H1 (cell line): ENCODE measurements at regions not wholly inside any gene's neighbourhood (a gene's known extent, or its start where the extent isn't known, plus 50 kb on each side); places are given as distances from the start of the nearest gene placed in this dataset.
"Not testable (repeated sequence)": the region's sequence is repeated elsewhere in the genome, so short reads cannot be mapped to it uniquely, and the experiment has no call there.

Source experiments
- CTCF ChIA-PET: fragments of 300-600 bp; sonication (Branson Sonifier 250); formaldehyde crosslinking; loops from one replicate; lab custom pipeline; 2021; ENCODE audit not compliant: partially characterized antibody; lab: Charles Lee
- POLR2A ChIA-PET: fragments of 300-600 bp; sonication (Branson Sonifier 250); formaldehyde crosslinking; loops from one replicate; lab custom pipeline; 2021; ENCODE audit warnings: inconsistent platforms; ENCODE audit not compliant: partially characterized antibody; lab: Charles Lee
- DNase-seq, 2 experiments: peaks; one replicate each; pipeline versions ENCODE4 v3.0.0 to v3.0.0-alpha.2; 2010 to 2022; ENCODE audit warnings: low spot score in 2 of 2, low read depth in 1 of 2, mixed read lengths in 1 of 2
- FAIRE-seq: peaks from 2 replicates; lab custom pipeline; 2011; peaks lifted over from hg19 to GRCh38; lab: Jason Lieb, UNC
- H2AFZ ChIP-seq: 2 replicates; pipeline ENCODE4 v1.8.1; 2012; ENCODE audit warnings: low read length, inconsistent platforms
- H2AK5ac ChIP-seq: 2 replicates; pipeline ENCODE4 v1.6.1; 2013; ENCODE audit warnings: low read depth, low read length
- H2BK120ac ChIP-seq: replicated peaks from 2 replicates; pipeline ENCODE3; 2013; ENCODE audit warnings: low read depth, low read length, inconsistent platforms
- H2BK12ac ChIP-seq: 2 replicates; pipeline ENCODE4 v1.6.1; 2013; ENCODE audit warnings: low read depth, low read length
- H2BK15ac ChIP-seq: 2 replicates; pipeline ENCODE4 v1.6.1; 2013; ENCODE audit warnings: low read length
- H2BK20ac ChIP-seq: 2 replicates; pipeline ENCODE4 v1.6.1; 2013; ENCODE audit warnings: low read length
- H2BK5ac ChIP-seq: 2 replicates; pipeline ENCODE4 v1.6.1; 2013; ENCODE audit warnings: low read depth, low read length
- H3K14ac ChIP-seq: 2 replicates; pipeline ENCODE4 v1.6.1; 2013; ENCODE audit warnings: inconsistent platforms; ENCODE audit not compliant: insufficient read length
- H3K18ac ChIP-seq: 2 replicates; pipeline ENCODE4 v1.6.1; 2013; ENCODE audit warnings: low read length; ENCODE audit errors: extremely low read depth
- H3K23ac ChIP-seq: 2 replicates; pipeline ENCODE4 v1.6.1; 2013; ENCODE audit warnings: inconsistent platforms; ENCODE audit not compliant: insufficient read length
- H3K23me2 ChIP-seq: 2 replicates; pipeline ENCODE4 v1.6.1; 2013; ENCODE audit warnings: low read depth, low read length
- H3K27ac ChIP-seq: 2 replicates; pipeline ENCODE4 v1.6.1; 2011; ENCODE audit warnings: low read depth, low read length, inconsistent platforms
- H3K27me3 ChIP-seq, 4 experiments: replicated peaks in 1 of 4; 1 replicate in 1 of 4; 2 replicates in 3 of 4; pipeline versions ENCODE4 v1.6.1 to v1.8.1; 2011 to 2013; ENCODE audit warnings: low read length in 3 of 4, mild to moderate bottlenecking in 3 of 4, inconsistent platforms in 2 of 4, mixed read lengths in 2 of 4, moderate library complexity in 1 of 4; ENCODE audit not compliant: control insufficient read depth in 3 of 4, insufficient read depth in 3 of 4; ENCODE audit errors: extremely low read depth in 1 of 4
- H3K36me3 ChIP-seq, 4 experiments: 2 replicates each; pipeline versions ENCODE4 v1.6.1 to v1.8.1; 2011 to 2013; ENCODE audit warnings: mild to moderate bottlenecking in 4 of 4, low read length in 3 of 4, moderate library complexity in 2 of 4, control low read depth in 1 of 4, inconsistent platforms in 1 of 4; ENCODE audit not compliant: insufficient read depth in 4 of 4, control insufficient read depth in 2 of 4
- H3K4ac ChIP-seq: replicated peaks from 2 replicates; pipeline ENCODE3; 2013; ENCODE audit warnings: low read length, low read depth, mixed read lengths, inconsistent platforms; ENCODE audit not compliant: insufficient read length
- H3K4me1 ChIP-seq, 4 experiments: replicated peaks in 1 of 4; 1 replicate in 1 of 4; 2 replicates in 3 of 4; pipeline versions ENCODE4 v1.6.1 to v1.8.1; 2011 to 2013; ENCODE audit warnings: low read length in 3 of 4, inconsistent platforms in 2 of 4, mixed read lengths in 1 of 4; ENCODE audit not compliant: insufficient read depth in 4 of 4, control insufficient read depth in 3 of 4
- H3K4me2 ChIP-seq, 2 experiments: 2 replicates each; pipeline versions ENCODE4 v1.6.1 to v1.8.1; 2011 to 2013; ENCODE audit warnings: low read depth in 2 of 2, low read length in 2 of 2, control low read depth in 1 of 2, inconsistent platforms in 1 of 2, mild to moderate bottlenecking in 1 of 2; ENCODE audit not compliant: insufficient read depth in 1 of 2
- H3K4me3 ChIP-seq, 4 experiments: fragments of 200-600, 300-600 bp in 1 of 4; sonication (generic), shearing (Covaris generic), sonication (Bioruptor Twin) in 1 of 4; 2 replicates each; pipeline versions ENCODE4 v1.5.1 to v1.8.1; 2011 to 2016; ENCODE audit warnings: low read length in 4 of 4, low read depth in 3 of 4, control low read depth in 2 of 4, inconsistent platforms in 2 of 4, mild to moderate bottlenecking in 2 of 4, mixed read lengths in 1 of 4, moderate library complexity in 1 of 4; ENCODE audit not compliant: insufficient read depth in 2 of 4; ENCODE audit errors: extremely low read depth in 1 of 4
- H3K56ac ChIP-seq: replicated peaks from 2 replicates; pipeline ENCODE3; 2013; ENCODE audit warnings: low read depth, mild to moderate bottlenecking, mixed read lengths, low read length, inconsistent platforms; ENCODE audit not compliant: insufficient read length
- H3K79me1 ChIP-seq: 2 replicates; pipeline ENCODE4 v1.6.1; 2013; ENCODE audit warnings: low read depth, low read length, control low read depth
- H3K79me2 ChIP-seq, 2 experiments: 2 replicates each; pipeline versions ENCODE4 v1.6.1 to v1.8.1; 2012 to 2013; ENCODE audit warnings: low read length in 2 of 2, mild to moderate bottlenecking in 2 of 2, inconsistent platforms in 1 of 2; ENCODE audit not compliant: insufficient read depth in 2 of 2, control insufficient read depth in 1 of 2
- H3K9ac ChIP-seq, 4 experiments: replicated peaks in 1 of 4; 1 replicate in 1 of 4; 2 replicates in 3 of 4; pipeline versions ENCODE4 v1.6.1 to v1.8.1; 2011 to 2013; ENCODE audit warnings: low read depth in 3 of 4, low read length in 3 of 4, control low read depth in 2 of 4, mild to moderate bottlenecking in 2 of 4, moderate library complexity in 2 of 4, inconsistent platforms in 1 of 4; ENCODE audit errors: extremely low read depth in 1 of 4
- H3K9me3 ChIP-seq, 2 experiments: 2 replicates each; pipeline versions ENCODE4 v1.6.1 to v1.8.1; 2012 to 2013; ENCODE audit warnings: mild to moderate bottlenecking in 2 of 2, moderate library complexity in 2 of 2, control low read depth in 1 of 2, inconsistent platforms in 1 of 2, low read depth in 1 of 2, low read length in 1 of 2, mixed read lengths in 1 of 2; ENCODE audit not compliant: insufficient read depth in 2 of 2
- H4K20me1 ChIP-seq, 2 experiments: replicated peaks in 1 of 2; 2 replicates each; pipeline versions ENCODE3 to v1.8.1; 2011 to 2013; ENCODE audit warnings: inconsistent platforms in 2 of 2, low read length in 2 of 2, mild to moderate bottlenecking in 1 of 2; ENCODE audit not compliant: insufficient read depth in 2 of 2, control insufficient read depth in 1 of 2
- H4K5ac ChIP-seq: 2 replicates; pipeline ENCODE4 v1.6.1; 2013; ENCODE audit warnings: low read length, low read depth, mixed read lengths, inconsistent platforms; ENCODE audit not compliant: insufficient read length
- H4K8ac ChIP-seq: 2 replicates; pipeline ENCODE4 v1.8.0; 2013; ENCODE audit warnings: mild to moderate bottlenecking, moderate library complexity, low read length, inconsistent platforms; ENCODE audit not compliant: insufficient read depth; ENCODE audit errors: extremely low read depth
- H4K91ac ChIP-seq: replicated peaks from 2 replicates; pipeline ENCODE3; 2013; ENCODE audit warnings: low read length, mixed read lengths, inconsistent platforms; ENCODE audit not compliant: insufficient read length
- WGBS, 2 experiments: shearing (Covaris generic) in 1 of 2; methylation state at CpG; one replicate each; pipeline versions ENCODE4 v1.1.6 to v1.1.7; 2013 to 2015; ENCODE audit warnings: low lambda C conversion rate in 2 of 2, mixed read lengths in 2 of 2, inconsistent platforms in 1 of 2, low coverage in 1 of 2, missing lambda C conversion rate in 1 of 2; ENCODE audit not compliant: insufficient replicate concordance in 2 of 2, insufficient coverage in 1 of 2, insufficient read length in 1 of 2; ENCODE audit errors: extremely low coverage in 1 of 2, missing lambda C conversion rate in 1 of 2; 5-methylcytosine and 5-hydroxymethylcytosine counted together

DNA sequence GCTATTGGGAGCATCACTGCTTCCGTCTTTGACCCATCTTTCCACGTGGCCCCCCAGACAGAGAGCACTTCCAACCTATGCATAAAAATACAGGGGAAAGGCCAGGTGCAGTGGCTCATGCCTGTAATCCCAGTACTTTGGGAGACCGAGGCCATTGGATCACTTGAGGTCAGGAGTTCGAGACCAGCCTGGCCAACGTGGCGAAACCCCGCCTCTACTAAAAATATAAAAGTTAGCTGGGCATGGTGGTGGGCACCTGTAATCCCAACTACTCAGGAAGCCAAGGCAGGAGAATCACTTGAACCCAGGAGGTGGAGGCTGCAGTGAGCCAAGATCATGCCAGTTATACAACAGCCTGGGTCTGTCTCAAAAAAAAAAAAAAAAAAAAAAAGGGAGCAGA lies 55.9 kb upstream of the URI1 start:
- H4K8ac ChIP-seq, H3K27ac ChIP-seq, H2AK5ac ChIP-seq, DNase-seq, H3K9me3 ChIP-seq, H3K56ac ChIP-seq, FAIRE-seq, H3K27me3 ChIP-seq, H4K91ac ChIP-seq, H3K79me1 ChIP-seq, H2BK120ac ChIP-seq, H3K36me3 ChIP-seq, H2BK20ac ChIP-seq, H2BK5ac ChIP-seq, H3K79me2 ChIP-seq, H3K4ac ChIP-seq, H3K23me2 ChIP-seq, H3K14ac ChIP-seq, H3K4me2 ChIP-seq, H3K9ac ChIP-seq, H3K23ac ChIP-seq, H3K4me3 ChIP-seq, POLR2A ChIA-PET, H2BK12ac ChIP-seq, H3K4me1 ChIP-seq, H2AFZ ChIP-seq, H4K5ac ChIP-seq, H4K20me1 ChIP-seq, H3K18ac ChIP-seq, H2BK15ac ChIP-seq: not testable (repeated sequence)
- CTCF ChIA-PET = interaction anchor here (0.6 to 2.6 kb wide), 3 partner anchors 14 to 60 kb away, joined by 4 to 9 read pairs (median 5); no protein-coding TSS in a partner anchor
- WGBS, 2 experiments = 66% methylated on average over 7 of the region's 7 CpGs; no CpG with 5 or more reads in 1 of the 2 experiments
